Fibroblast of skin of left quadriceps (primary cell): ENCODE measurements at regions not wholly inside any gene's neighbourhood (a gene's known extent, or its start where the extent isn't known, plus 50 kb on each side); places are given as distances from the start of the nearest gene placed in this dataset.

Experiments
- DNase-seq, 2 experiments: peaks; one replicate each; pipeline ENCODE4 v3.0.0-alpha.2; 2013; ENCODE audit warnings: low read depth in 2 of 2

DNA sequence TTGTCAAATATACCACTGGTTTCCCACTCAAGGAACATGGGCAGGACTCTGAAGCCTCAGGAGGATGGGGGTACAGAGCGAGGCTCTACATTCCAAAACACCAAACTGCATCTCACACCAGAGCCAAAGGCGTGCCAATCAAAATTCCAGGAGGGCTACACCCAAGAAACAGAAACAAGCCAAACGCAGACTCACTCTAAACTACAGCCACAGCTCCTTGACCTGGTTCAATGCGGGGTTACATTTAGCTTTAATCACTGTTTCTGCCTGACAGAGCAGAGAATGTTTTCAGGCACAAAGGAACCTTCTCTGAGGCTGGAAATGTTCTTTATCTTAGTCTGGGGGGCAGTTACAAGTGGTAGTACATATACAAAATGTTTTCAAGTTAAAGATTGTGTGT lies 2121.5 kb upstream of the AGA start:
- no peak for DNase-seq

DNA sequence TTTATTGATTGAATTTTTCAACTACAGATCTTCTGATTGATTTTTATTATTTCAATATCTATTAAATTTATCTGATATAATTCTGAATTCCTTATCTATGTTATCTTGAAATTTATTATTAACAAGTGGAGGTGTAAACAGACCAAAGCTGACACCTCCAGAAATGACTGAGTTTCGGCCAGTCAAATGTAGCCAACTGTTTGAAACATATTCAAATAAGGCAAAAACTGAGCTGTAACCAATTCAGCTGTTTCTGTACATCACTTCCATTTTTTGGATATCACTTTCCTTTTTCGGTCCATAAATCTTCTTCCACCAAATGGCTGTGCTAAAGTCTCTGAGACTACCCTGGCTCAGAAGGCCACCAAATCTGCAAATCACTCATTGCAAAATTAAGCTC lies 2127.3 kb upstream of the AGA start:
- DNase-seq = no peak

DNA sequence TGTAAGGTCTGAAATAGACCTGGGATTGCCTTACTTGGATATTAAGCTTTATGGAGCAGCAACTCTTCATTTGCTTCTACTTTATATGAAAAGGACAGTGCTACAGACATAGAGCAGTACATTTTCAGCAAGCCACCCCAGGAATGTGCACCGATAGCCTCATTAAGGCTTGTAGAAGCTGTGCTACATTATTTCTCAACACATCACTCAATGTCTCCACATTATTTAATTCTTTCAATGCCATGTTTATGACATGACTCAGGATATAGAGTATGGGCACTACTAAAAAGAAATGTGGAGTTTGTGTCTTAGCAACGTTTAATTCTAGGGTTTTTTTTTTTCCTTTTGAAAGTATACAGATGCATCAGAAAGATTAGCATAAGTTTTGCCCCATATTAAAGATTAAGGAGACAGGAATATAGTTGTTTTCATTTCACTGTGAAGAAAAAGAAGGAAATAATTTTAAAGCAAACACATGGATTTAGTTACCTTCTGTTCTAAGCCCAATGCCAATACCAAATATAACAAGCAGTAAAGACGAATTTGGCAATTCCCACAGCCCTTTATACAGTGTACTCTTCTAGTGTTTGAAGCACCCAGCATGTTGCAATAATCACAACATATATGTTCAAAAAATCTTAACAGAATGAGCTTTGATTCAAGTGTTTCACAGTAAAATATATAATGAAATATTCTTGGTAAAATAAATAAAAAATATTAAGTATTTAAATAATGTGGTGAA lies 2140.1 kb upstream of the AGA start:
- no peak for DNase-seq

DNA sequence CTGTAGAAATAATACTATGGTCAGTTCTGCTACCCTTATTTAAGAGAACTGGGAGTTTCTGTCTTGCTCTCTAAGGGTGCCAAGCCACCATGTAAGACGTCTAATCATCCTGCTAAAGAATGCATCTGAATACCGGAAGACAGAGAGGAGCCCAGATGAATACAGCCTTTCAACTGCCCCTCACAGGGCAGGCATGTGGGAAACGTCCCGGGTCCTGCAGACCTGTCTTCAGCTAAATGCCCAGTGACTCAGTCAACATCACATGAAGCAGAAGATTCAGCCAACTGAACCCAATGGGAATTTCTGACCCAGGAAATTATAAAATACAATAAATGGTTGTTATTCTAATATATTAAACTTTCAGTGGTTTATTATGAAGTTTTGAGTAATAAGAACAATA lies 2141.0 kb upstream of the AGA start:
- no peak for DNase-seq

DNA sequence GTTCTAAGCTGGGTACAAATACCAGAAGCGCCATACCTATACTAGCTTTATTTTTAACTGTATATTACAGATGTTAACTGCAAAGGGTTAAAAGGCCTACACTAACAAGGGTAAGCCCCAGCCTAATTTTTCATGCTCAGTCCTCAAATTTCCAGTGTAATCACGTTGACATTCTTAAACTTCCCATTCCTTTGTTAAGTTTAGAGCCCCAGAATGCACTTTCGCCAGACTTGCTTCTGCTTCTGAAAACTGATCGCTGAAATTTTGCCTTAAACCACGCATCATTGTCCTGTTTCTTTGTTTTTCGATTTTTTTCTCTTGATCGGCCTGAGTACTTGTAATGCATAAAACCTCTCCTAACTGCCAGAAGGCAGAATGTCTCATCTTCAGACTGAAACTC lies 2141.9 kb upstream of the AGA start:
- no peak for DNase-seq

DNA sequence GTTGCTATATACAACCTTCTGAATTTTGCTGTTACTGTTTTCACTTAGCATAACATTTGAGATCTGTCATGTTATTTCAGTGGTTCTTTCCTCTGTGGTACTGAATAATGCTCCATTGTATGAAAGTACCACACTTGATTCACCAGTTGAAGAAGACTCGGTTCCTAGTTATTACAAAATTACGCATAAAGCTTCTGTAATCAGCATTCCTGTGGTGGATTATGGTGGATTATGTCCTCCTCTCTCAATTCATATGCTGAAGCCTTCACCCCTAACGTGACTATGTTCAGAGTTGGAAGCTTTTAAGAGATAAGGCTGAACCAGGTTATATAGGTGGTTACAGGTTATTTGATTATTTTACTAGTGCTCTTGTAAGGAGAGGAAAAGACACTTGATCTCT lies 2143.5 kb upstream of the AGA start:
- DNase-seq = no peak

DNA sequence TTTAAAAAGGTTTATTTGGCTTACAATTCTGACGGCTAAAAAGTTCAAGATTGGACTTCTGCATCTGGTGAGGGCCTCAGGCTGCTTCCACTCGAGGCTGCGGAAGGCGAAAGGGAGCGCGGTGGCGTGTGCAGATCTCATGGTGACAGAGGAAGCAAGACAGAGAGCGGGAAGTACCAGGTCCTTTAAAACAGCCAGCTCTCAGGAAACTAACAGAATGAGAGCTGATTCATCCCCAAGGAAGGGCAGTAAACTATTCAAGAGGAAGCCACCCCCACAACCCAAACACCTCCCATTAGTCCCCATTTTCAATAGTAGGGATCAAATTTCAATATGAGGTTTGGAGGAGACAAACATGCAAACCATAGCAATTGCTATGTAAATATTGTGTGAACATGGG lies 2144.2 kb upstream of the AGA start:
- DNase-seq = no peak

DNA sequence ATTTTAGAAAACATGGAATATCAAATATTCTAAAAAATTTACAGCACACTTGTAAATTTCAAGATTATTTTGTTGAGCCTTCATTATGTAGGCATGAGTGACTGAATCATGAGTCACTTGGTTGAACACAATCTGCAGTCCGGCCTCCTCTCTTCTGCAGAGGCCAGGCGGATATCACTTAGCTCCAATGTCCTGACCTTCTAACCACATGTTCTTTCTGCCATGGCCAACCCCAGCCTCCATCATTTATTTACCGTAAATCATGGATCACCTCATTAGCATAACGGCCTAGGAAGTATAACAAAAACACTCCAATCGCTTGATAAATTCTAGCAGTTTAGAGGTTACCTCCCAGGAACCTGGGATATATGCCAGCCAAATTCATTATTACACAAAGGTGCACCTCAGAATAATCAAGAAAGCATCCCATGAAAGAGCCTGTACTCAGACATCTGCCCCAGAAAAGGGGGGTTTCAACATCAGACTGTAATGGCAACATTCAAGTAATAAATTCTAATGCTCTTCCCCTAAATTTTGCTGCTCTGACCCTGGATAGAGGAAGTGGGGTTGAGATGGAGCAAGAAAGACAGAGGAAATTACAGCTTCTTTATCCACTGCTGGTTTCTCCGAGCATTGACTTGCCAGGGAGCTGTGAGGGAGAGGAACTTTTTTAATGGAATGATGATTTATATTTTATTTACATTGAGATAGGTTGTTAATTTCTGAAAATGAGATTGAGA lies 2153.6 kb upstream of the AGA start:
- DNase-seq = no peak

DNA sequence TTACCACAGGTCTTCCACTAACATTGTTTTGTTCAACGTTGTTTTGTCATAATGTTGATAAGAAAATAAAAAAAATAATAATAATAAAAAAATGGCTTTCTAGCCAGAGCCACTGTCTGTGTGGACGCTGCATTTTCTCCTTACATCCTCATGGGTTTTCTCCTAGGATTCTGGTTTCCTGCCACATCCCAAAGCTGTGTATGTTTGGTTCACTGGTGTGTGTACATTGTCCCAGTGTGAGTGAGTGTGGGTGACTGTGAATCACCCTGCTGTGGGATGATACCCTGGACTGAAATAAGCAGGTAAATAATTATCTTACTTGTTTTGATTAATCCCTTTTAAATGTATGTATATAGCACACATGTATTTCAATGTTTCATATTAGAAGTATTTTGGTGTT lies 2154.4 kb upstream of the AGA start:
- no peak for DNase-seq

DNA sequence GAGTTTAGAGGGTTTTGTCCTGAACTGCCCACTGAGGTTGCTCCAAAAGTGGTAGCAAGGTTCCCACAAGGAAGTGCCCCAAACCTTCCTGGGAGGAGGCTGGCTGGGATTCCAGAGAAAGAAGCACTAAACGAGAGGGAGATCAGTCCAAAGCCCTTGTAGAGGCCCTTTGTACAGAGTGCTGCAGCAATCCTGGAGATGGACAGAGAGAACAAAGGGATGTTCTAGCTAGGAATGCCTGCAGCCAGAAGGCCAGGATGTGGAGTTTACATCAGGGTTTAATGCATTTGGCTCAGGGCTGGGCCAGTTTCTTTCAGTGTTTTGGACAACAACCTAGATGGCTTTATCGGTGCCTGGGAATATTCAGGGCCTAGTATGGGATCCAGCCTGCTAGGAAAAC lies 2155.1 kb upstream of the AGA start:
- DNase-seq = no peak

DNA sequence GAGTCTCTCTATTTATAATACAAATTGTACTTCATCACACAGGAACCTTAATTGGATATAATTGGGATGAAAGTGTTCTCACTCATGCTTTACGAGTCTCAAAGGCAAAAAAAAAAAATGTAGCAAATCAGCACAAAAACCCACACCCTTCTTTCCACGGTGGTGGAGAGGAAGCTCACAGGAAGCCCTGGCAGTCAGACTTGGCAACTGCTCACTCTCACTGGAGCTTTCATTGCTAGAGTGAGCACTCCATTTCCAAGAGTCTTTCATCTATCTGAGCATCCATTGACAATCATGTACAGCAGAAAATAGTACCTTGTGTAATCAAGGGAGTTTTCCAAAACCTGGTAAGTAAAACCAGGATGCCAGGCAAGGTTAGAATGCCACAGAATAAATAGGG lies 2159.4 kb upstream of the AGA start:
- DNase-seq = no peak

DNA sequence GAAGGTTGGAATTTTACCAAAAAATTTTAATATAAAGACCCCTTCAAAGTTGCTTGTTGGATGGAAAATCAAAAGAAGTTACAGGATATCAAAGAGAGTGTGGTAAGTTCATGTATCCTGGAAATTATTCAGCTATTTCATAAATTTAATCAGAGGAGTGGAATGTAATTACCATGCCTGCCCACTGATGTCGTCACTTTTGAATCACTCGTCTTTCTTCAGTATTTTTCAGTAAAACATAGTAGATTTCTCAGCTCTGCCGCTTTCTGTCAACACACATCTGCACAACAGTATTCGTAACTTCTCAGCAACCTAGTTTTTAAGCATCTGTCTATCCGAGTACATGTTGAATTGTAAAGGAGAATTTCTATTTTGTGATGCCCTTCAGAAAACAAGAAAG lies 2163.0 kb upstream of the AGA start:
- peak; percentile 47 to 54 for DNase-seq

DNA sequence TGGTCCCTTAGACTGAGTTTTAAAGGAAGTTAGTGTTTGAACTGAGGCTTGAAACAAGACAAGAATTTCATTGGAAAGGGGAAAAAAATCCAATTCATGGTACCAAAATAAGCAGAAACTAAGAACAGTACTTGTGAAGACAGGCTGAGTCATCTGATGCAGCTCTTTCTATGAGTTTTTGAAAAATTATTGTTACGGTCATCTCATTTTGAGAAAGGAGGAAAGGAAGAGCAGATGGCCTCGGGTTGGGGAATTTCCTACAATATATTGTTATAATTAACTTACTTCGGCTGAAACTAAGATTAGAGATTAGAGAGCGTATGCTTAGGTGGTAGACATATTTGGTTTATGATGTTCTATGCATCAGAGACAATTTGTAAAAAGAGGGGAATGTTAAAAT lies 2164.8 kb upstream of the AGA start:
- no peak for DNase-seq

DNA sequence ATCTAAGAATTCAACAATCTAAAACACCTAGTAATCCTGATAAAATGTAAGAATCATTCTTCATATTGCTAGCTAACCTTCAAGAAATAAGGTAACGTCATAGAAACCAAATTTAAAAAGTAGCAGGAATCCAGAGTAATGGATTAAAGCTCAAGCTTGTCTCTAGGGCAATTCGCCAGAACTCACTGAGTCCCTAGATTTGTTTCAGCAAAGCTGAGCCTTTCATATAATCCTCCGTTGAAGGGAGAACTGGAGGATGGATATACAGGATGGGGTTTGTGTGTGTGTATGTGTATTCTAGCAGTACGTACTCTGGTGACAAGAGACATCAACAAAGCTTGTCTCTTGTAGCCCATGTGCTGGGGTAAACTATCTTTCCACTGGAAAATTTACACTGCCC lies 2173.5 kb upstream of the AGA start:
- DNase-seq = no peak

DNA sequence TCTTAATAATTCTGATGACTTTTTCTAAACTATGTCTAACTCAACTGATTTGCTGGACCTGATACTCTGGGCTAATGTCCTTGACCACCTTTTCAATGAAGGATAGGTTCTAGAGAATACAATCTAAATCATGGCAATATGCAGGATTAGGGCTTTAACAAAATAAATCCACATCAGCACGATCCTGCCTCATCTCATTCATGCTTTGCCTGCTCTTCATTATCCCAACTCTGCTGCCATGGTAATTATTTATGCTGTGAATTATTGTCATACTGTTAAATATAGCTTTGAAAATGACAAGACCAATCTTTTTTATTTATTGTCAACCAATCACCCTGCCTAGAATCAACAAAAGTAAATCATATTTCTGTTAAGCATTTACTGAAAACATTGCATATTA lies 2176.7 kb upstream of the AGA start:
- no peak for DNase-seq

DNA sequence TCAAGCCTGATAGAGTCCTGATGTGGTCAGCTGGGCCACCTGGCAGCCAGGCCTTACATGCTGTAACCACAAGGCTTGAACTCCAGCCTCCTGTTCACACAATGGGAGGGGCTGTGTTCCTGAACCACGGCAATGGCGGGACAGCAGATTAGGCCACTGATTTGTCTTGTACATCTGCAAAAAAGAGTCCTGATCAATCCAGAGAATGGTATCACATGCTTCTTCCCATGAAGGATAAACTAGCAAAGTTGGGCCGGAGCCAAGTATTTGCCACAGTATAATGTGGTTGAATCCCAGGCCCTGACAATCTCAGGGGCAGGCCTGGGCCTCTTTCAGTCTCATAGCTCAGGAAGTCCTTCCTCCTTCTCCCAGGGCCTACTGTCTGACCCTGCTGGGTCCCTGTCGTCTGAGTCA lies 2182.5 kb upstream of the AGA start:
- peak; percentile 42 to 44 for DNase-seq

DNA sequence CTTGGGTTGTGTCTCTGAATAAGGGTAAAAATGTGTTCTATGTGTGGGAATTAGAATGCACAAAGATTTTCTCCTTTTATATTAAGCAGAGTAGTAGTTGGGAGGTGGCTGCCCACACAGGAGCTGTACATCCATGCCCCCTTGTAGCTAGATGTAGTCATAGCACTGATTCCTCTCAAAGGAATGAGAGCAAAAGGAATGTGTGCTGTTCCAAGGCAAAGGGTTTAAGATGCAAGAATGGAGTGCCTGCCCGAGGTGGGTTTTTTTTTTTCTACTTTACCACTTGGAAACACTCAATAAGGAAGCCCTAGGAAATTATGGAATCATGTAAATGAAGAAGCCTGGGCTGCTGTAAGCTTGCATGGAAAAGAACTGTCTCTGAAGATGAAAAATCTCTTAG lies 2183.2 kb upstream of the AGA start:
- peak; percentile 73 to 77 for DNase-seq

DNA sequence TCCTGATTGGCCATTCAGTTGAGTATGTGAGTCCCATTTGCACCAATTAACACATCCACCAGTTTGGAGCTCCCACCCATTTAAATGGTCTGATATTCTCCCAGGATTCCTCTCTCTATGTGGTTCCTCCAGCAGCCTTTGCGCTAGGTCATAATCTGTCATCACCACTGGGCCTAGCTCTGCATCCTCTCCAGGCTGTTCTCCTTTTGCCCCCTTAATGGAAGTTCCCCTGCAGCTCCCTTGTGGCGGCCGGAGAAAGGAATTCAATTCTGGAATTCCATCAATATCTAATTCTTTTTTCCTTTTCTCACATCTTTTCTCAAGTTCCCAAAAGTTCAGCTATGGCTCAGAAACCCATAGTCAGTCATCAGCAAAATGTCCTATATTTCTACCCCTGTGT lies 2184.4 kb upstream of the AGA start:
- DNase-seq = no peak

DNA sequence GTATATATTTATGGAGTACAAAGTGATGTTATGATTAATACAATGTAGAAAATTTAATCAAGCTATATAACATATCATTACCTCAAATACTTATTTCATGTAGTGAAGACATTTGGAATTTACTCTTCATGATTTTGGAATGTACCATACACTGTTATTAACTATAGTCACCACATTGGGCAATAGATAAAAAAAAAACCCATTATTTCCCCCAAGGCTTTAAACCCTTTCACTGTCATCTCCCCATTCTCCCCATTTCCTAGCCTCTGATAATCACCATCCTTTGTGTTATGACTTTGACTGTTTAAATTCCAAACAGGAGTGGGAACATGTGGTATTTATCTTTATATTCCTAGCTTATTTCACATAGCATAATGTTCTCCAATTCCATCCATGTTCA lies 2189.1 kb upstream of the AGA start:
- peak; percentile 29 to 43 for DNase-seq

DNA sequence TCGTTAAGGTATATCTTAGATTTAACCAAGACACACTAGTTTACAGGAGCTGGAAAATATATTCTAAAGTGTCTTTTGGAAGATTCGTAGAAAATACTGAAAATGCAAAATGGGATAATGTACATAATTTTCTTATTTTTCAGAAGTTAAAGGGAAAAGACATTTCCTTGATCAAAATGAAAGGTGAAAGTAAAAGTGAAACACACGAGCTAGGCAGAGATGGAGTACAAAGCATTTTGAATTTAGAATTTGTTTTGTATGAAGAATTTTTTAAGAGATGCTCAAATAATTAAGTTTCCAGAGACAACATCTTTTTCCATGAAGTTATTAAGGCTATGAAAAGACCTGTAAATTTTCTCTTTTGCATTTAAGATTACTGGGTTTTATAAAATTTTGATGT lies 2192.6 kb upstream of the AGA start:
- DNase-seq = no peak

DNA sequence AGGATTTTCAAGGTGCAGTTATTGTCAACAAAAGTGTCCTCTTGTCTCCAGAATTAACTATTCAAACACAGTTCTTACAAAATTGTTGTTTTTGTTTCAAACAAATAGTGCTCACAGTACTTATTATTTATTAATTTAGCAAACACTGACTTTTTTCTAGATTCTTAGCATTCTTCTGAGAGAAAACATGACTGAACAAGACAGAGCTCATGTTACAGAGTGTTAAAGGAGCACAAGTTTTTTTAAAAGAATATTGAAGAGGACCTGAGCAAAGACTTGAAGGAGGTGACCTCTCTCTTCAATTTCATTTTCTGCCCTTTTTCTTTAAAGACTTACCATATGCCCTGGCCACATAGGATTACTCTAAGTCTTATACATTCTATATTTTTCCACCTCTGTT lies 2220.3 kb upstream of the AGA start:
- no peak for DNase-seq

DNA sequence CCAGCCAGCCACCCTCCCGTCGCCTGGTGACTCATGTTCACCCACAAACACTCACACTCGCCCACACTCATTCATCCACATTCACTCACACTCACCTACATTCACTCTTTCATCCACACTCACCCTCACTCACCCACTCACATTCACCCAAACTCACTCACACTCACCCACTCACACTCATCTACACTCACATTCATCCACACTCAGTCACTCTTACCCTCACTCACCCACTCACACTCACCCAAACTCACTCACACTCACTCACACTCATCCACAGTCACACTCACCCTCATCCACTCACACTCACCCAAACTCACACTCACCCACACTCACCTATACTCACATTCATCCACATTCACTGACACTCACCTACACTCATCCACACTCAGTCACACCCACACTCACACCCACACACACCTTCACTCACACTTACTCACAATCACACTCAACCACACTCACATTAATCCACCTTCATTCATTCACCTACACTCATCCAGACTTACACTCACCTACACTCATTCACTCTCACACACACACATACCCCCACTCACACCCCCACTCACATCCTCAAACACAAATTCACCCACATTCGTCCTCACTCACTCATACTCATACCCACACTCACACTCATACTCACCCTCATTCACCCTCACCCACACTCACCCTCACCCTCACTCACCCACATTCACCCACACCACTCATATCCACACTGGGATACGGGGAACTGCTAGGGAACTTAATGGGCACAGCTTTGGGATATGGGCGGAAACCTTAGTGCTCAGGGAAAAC lies 2221.6 kb upstream of the AGA start:
- DNase-seq = no peak
